Panc1 (cell line): ENCODE measurements at regions not wholly inside any gene's neighbourhood (a gene's known extent, or its start where the extent isn't known, plus 50 kb on each side); places are given as distances from the start of the nearest gene placed in this dataset.

Experiments used
- SIN3A ChIP-seq: IDR thresholded peaks from 2 replicates; pipeline ENCODE4 v1.6.1; 2012; ENCODE audit warnings: low read depth, mild to moderate bottlenecking, low read length, moderate library complexity, borderline replicate concordance; ENCODE audit not compliant: insufficient read depth
- TF ChIP-seq, protein P1 (sequence below): fragments of 450-650 bp; IDR thresholded peaks from 2 replicates; pipeline ENCODE4 v1.5.1; 2017; ENCODE audit warnings: mild to moderate bottlenecking

DNA sequence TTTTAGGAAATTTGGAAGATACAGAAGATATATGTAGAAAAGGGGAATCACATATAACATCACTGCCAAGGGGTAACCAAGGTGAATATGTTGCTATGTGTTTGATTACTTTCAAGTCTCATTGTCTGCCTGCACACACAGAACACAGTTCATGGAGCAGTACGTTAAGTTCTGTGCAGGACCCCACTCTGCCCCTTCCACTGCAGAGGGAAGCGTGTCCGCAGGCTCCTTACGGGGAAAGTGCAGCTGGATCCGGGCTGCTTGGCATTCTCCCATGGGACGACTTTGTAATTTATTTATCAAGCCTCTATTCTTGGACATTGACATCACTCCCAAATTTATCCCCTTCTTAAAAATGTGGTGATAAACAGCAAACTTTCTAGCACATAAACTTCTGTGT is 226.8 kb downstream of the FOXL1 start:
- TF ChIP-seq, protein P1, sequence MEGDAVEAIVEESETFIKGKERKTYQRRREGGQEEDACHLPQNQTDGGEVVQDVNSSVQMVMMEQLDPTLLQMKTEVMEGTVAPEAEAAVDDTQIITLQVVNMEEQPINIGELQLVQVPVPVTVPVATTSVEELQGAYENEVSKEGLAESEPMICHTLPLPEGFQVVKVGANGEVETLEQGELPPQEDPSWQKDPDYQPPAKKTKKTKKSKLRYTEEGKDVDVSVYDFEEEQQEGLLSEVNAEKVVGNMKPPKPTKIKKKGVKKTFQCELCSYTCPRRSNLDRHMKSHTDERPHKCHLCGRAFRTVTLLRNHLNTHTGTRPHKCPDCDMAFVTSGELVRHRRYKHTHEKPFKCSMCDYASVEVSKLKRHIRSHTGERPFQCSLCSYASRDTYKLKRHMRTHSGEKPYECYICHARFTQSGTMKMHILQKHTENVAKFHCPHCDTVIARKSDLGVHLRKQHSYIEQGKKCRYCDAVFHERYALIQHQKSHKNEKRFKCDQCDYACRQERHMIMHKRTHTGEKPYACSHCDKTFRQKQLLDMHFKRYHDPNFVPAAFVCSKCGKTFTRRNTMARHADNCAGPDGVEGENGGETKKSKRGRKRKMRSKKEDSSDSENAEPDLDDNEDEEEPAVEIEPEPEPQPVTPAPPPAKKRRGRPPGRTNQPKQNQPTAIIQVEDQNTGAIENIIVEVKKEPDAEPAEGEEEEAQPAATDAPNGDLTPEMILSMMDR: no peak
- TF ChIP-seq SIN3A: no peak
